ENCODE measurements at regions not wholly inside any gene's neighbourhood (a gene's known extent, or its start where the extent isn't known, plus 50 kb on each side); places are given as distances from the start of the nearest gene placed in this dataset.

DNA sequence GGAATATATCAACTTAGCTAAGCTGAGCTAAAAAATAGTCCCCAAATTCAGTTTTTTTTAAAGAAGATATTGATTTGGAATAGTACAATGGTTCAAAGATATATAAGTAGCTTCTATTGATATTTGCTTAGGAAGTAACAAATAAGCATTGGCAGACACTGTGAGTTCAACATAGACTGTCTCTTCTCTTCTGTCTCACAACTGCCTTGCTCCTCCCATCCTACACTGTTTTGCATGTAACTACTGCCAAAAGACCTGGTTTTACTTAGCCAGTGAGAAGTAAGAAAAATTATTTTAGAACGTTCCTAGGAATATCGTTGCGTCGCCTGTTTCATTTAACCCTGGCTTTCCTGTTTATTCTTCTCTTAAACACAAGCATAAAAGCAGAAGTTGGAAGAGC is 859.0 kb upstream of the SPRY2 start:
- TF ChIP-seq, protein P1, sequence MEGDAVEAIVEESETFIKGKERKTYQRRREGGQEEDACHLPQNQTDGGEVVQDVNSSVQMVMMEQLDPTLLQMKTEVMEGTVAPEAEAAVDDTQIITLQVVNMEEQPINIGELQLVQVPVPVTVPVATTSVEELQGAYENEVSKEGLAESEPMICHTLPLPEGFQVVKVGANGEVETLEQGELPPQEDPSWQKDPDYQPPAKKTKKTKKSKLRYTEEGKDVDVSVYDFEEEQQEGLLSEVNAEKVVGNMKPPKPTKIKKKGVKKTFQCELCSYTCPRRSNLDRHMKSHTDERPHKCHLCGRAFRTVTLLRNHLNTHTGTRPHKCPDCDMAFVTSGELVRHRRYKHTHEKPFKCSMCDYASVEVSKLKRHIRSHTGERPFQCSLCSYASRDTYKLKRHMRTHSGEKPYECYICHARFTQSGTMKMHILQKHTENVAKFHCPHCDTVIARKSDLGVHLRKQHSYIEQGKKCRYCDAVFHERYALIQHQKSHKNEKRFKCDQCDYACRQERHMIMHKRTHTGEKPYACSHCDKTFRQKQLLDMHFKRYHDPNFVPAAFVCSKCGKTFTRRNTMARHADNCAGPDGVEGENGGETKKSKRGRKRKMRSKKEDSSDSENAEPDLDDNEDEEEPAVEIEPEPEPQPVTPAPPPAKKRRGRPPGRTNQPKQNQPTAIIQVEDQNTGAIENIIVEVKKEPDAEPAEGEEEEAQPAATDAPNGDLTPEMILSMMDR (IDR thresholded peaks at IDR 0.05; ENCODE audit: low read depth, low read length, missing input control), result no peak
- no peak for TF ChIP-seq MAX (IDR thresholded peaks at IDR 0.05)
- TF ChIP-seq RXRA (IDR thresholded peaks at IDR 0.05), result no peak
- no peak for TF ChIP-seq RAD21 (IDR thresholded peaks at IDR 0.05)
- TF ChIP-seq REST (IDR thresholded peaks at IDR 0.05), result no peak
- no peak for TF ChIP-seq HNF4G (IDR thresholded peaks at IDR 0.05)
- TF ChIP-seq SP1 (IDR thresholded peaks at IDR 0.05), result no peak
- TF ChIP-seq YY1 (IDR thresholded peaks at IDR 0.05), result no peak
- TF ChIP-seq, protein P2, sequence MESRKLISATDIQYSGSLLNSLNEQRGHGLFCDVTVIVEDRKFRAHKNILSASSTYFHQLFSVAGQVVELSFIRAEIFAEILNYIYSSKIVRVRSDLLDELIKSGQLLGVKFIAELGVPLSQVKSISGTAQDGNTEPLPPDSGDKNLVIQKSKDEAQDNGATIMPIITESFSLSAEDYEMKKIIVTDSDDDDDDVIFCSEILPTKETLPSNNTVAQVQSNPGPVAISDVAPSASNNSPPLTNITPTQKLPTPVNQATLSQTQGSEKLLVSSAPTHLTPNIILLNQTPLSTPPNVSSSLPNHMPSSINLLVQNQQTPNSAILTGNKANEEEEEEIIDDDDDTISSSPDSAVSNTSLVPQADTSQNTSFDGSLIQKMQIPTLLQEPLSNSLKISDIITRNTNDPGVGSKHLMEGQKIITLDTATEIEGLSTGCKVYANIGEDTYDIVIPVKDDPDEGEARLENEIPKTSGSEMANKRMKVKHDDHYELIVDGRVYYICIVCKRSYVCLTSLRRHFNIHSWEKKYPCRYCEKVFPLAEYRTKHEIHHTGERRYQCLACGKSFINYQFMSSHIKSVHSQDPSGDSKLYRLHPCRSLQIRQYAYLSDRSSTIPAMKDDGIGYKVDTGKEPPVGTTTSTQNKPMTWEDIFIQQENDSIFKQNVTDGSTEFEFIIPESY (IDR thresholded peaks at IDR 0.05), result no peak
- no peak for TF ChIP-seq HNF4A (conservative IDR thresholded peaks at IDR 0.05)
- TF ChIP-seq EGR1 (IDR thresholded peaks at IDR 0.05; ENCODE audit: low read depth in 2 of 2), result no peak
